Astrocyte (in vitro differentiated cells and primary cell): ENCODE measurements at regions not wholly inside any gene's neighbourhood (a gene's known extent, or its start where the extent isn't known, plus 50 kb on each side); places are given as distances from the start of the nearest gene placed in this dataset.
"Not testable (repeated sequence)": the region's sequence is repeated elsewhere in the genome, so short reads cannot be mapped to it uniquely, and the experiment has no call there.

ENCODE experiments used
- CTCF ChIP-seq: IDR thresholded peaks from 2 replicates; pipeline ENCODE4 v1.5.1; 2011; ENCODE audit warnings: low read depth, mild to moderate bottlenecking, inconsistent platforms, low read length, moderate library complexity; ENCODE audit not compliant: insufficient read depth
- EZH2 ChIP-seq: IDR thresholded peaks from 2 replicates; pipeline ENCODE4 v1.6.1; 2012; ENCODE audit warnings: mild to moderate bottlenecking, low read length, inconsistent platforms; ENCODE audit not compliant: insufficient read depth

GRCh38 chr11:97102180-97102579 lies 712.4 kb downstream of the JRKL start:
- TF ChIP-seq CTCF, EZH2: not testable (repeated sequence)
